Cardiac muscle cell (in vitro differentiated cells and primary cell): ENCODE measurements at regions not wholly inside any gene's neighbourhood (a gene's known extent, or its start where the extent isn't known, plus 50 kb on each side); places are given as distances from the start of the nearest gene placed in this dataset.
"Not testable (repeated sequence)": the region's sequence is repeated elsewhere in the genome, so short reads cannot be mapped to it uniquely, and the experiment has no call there.

Source experiments
- DNase-seq, 2 donors: peaks; one replicate each; pipeline versions ENCODE4 v3.0.0 to v3.0.0-alpha.2; 2010 to 2017; ENCODE audit warnings: low read depth in 1 of 2, low spot score in 1 of 2
- H3K27ac ChIP-seq: fragments of 200-600 bp; sonication (generic); 2 replicates; pipeline ENCODE4 v1.5.1; 2016
- H3K27me3 ChIP-seq: fragments of 200-600 bp; sonication (generic); 2 replicates; pipeline ENCODE4 v1.6.0; 2016; ENCODE audit warnings: control low read depth
- H3K36me3 ChIP-seq: fragments of 200-600 bp; sonication (generic); 2 replicates; pipeline ENCODE4 v1.5.1; 2016; ENCODE audit warnings: control low read depth
- H3K4me1 ChIP-seq: fragments of 200-600 bp; sonication (generic); 2 replicates; pipeline ENCODE4 v1.8.1; 2017; ENCODE audit warnings: low read depth, mild to moderate bottlenecking, mixed run types
- H3K4me3 ChIP-seq: fragments of 200-600 bp; sonication (generic); 2 replicates; pipeline ENCODE4 v1.5.1; 2016; ENCODE audit warnings: mild to moderate bottlenecking
- H3K9me3 ChIP-seq: fragments of 200-600 bp; sonication (generic); 2 replicates; pipeline ENCODE4 v1.5.1; 2017; ENCODE audit warnings: low read depth, mild to moderate bottlenecking, control low read depth
- CTCF ChIP-seq: IDR thresholded peaks from 2 replicates; pipeline ENCODE4 v1.5.1; 2012; ENCODE audit warnings: low read depth, mild to moderate bottlenecking, low read length

DNA sequence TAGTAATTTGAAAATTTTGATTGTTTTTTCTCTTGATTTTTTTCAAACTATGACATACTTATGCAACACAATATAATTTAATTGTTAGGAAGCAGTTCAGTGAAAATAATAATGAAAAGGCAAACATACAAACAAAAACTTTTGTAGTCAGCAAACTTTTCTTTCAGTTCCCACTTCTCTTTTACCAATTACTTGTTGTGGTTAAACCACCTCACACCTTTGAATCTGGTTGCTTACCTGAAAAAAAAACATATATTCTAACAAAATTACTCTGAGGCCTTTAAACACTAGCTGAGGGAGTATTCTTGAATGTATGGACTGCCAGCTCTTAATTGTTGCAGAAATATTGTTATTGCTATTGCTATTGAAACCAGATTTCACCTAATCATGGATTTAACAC lies 266.2 kb upstream of the SEMA3C start:
- H3K27me3 ChIP-seq, result no peaks in the 10 kb centered on the region
- no peak for DNase-seq
- TF ChIP-seq CTCF, result no peak
- no peaks in the 10 kb centered on the region for H3K9me3 ChIP-seq
- no peak overlapping the region for H3K27ac ChIP-seq
- no peak overlapping the region for H3K4me3 ChIP-seq
- H3K4me1 ChIP-seq, result no peaks in the 10 kb centered on the region
- no peaks in the 10 kb centered on the region for H3K36me3 ChIP-seq

DNA sequence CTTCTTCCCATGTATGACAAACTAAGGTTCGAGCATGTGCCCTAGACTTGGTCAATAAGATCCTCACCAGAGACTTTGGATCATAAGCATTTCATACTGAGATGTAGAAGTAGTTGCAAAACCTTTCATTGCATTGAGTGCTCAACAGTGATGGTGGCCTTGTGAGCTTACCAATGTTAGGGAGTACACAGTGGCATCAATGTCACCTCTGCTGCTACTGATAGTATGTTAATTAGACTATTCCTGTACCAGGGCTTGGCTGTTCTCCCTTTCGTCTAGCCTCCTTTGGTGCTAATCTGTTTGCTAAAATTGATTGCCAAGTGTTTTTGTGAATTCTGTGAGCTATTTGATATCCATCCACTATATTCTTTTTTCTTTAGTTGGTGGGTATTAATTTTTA lies 264.5 kb upstream of the SEMA3C start:
- Histone ChIP-seq H3K9me3 (no peaks in the 10 kb centered on the region), H3K36me3 (no peaks in the 10 kb centered on the region), H3K27me3 (no peaks in the 10 kb centered on the region), H3K4me3 (no peak overlapping the region), H3K4me1 (no peaks in the 10 kb centered on the region), H3K27ac (no peak overlapping the region)
- DNase-seq, result no peak
- TF ChIP-seq CTCF, result no peak

- H3K9me3 ChIP-seq, H3K36me3 ChIP-seq, H3K4me1 ChIP-seq, DNase-seq, H3K27me3 ChIP-seq, H3K27ac ChIP-seq, H3K4me3 ChIP-seq: not testable (repeated sequence)
These were observed 263.2 kb upstream of the SEMA3C start for GRCh38 chr7:81182056-81182455.

GRCh38 chr7:81181066-81181465 lies 262.2 kb upstream of the SEMA3C start:
- Histone ChIP-seq H3K4me3 (no peak overlapping the region), H3K36me3 (no peaks in the 10 kb centered on the region), H3K27ac (no peak overlapping the region), H3K4me1 (no peaks in the 10 kb centered on the region), H3K27me3 (no peaks in the 10 kb centered on the region), H3K9me3 (no peaks in the 10 kb centered on the region)
- no peak for DNase-seq
- no peak for TF ChIP-seq CTCF

DNA sequence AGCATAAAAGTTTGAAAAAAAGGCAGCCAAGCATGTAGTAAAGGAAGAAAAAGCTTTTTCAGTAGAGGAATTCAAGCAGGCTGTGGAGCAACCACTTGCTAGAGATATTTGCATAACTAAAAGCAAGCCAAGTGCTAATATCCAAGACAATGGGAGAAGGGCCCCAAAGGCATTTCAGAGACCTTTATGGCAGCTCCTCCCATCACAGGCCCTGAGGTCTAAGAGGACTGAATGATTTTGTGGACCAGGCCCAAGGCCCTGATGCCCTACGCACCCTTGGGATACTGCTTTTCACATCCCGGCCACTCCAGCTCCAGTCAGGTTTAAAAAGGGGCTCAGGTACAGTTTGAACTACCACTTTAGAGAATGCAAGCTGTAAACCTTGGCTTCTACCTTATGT lies 261.7 kb upstream of the SEMA3C start:
- Histone ChIP-seq H3K9me3 (no peaks in the 10 kb centered on the region), H3K36me3 (no peaks in the 10 kb centered on the region), H3K27ac (no peak overlapping the region), H3K27me3 (no peaks in the 10 kb centered on the region), H3K4me3 (no peak overlapping the region), H3K4me1 (no peaks in the 10 kb centered on the region)
- TF ChIP-seq CTCF, result no peak
- no peak for DNase-seq

GRCh38 chr7:81175275-81175940 lies 256.6 kb upstream of the SEMA3C start:
- H3K9me3 ChIP-seq, result no peaks in the 10 kb centered on the region
- DNase-seq, result no peak
- H3K4me3 ChIP-seq, result no peak overlapping the region
- no peaks in the 10 kb centered on the region for H3K27me3 ChIP-seq
- TF ChIP-seq CTCF, result no peak
- no peak overlapping the region for H3K27ac ChIP-seq
- no peaks in the 10 kb centered on the region for H3K4me1 ChIP-seq
- no peaks in the 10 kb centered on the region for H3K36me3 ChIP-seq
